ENCODE measurements at regions not wholly inside any gene's neighbourhood (a gene's known extent, or its start where the extent isn't known, plus 50 kb on each side); places are given as distances from the start of the nearest gene placed in this dataset.

DNA sequence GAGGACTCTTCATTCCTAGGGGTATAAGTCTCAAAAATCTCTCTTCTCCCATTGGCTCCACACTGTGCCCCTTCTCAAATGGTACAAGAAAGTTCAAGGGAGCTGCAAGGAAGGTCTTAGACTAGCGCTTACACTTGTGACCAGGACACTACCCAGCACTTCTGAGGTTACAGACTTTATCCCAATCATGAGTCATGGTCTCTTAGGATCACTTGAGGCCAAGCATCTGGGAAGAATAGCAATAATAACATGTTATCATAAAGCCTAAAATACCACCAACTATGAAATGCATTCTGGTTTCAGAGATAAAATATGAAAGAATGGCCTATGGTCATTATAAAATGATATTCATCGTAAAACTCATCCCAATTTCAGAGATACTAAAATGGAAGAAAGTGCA lies 309.9 kb upstream of the PKDCC start:
- no peak for FAIRE-seq

GRCh38 chr2:41741951-41742595 lies 305.7 kb upstream of the PKDCC start:
- no peak for FAIRE-seq

GRCh38 chr2:41743324-41743723 lies 304.5 kb upstream of the PKDCC start:
- FAIRE-seq, result no peak

DNA sequence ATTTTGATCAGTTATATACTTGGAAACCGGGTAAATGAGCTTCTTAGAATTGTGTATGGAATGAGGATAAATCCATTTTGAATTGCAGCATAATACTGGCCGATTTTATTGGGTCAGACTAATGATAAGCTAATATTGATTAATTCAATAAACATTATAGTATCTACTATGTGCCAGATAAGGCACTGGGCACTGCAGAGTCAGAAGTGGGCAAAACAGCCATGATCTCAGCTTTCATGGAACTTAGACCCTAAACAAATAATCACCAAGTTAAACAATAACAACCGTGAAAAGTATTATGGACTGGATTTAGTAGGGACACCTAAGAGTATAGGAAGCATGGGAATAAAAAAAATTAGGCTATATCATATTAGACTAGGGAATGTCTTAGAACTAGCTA lies 297.0 kb upstream of the PKDCC start:
- peak; percentile 13 for FAIRE-seq

- FAIRE-seq, result no peak
Observed at GRCh38 chr2:41759880-41760279, 287.9 kb upstream of the PKDCC start.

DNA sequence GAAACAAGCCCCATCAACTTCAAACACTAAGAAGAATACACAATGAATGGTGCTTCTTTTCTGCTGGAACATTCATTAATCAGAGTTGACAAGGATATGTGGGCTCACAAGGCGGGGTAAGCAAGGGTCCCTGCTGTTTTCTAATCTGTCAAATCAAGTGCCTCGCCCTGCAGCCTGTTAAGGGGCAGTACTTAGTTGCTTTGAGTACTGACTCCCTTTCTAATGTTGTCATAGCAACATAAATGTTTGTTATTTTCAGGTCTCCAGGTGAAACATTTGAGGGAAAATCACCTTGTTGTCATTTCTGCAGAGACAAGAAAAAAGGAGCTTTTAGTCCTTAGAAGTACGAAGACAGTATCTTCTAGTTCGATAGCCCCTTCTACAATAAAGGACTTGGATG lies 284.7 kb upstream of the PKDCC start:
- no peak for FAIRE-seq

GRCh38 chr2:41764131-41764530 lies 283.7 kb upstream of the PKDCC start:
- FAIRE-seq, result no peak

DNA sequence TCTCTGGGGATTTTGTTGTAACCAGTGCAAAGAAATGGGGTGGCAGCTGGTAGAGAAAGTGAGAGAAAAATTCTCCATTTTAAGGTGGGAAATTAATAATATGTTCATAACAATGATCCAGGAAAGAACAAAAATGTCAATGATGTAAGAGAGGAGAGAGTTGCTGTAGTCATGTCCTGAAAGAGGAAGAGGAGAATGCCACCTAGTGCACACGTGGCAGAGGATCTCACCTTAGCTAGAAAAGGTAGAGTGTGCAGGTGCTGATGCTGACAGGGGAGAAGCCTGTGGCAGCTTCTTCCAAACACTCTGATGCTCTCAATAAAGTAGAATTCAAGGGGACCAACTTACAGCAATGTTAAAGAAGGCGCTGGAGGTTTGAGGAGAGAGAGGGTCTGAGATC lies 282.9 kb upstream of the PKDCC start:
- no peak for FAIRE-seq

- FAIRE-seq, result no peak
Observed at GRCh38 chr2:41768310-41768709, 279.5 kb upstream of the PKDCC start.

GRCh38 chr2:41771710-41772109 lies 276.1 kb upstream of the PKDCC start:
- FAIRE-seq, result no peak

- no peak for FAIRE-seq
Observed at GRCh38 chr2:41772697-41773096, 275.1 kb upstream of the PKDCC start.

DNA sequence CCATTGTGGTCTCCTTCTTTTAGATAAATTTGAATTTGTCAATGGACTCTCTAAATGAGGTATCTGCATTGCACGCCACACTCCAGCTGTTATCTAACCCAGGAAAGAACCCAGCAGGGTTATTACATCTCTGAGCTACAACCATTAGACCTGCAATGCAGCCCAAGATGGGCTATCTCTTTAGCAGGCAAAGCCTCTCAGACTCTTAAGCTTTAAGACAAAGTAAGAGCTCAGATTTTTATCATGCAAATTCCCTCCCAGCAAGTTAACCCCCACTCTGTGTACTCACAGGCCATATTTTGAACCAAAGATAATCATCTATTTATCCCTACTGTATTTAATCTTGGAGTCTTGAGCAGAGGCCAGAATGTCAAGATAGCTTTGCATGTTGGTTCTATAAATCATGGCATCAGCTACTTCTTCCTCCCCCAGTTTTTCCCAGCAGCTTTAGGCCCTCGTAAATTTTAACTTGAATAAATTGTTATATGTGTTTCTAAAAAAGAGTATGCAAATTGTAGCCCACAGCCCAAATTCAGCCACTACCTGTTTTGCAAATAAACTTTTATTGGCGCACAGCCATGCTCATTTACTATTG lies 273.7 kb upstream of the PKDCC start:
- no peak for FAIRE-seq

GRCh38 chr2:41775366-41776025 lies 272.3 kb upstream of the PKDCC start:
- FAIRE-seq, result no peak

DNA sequence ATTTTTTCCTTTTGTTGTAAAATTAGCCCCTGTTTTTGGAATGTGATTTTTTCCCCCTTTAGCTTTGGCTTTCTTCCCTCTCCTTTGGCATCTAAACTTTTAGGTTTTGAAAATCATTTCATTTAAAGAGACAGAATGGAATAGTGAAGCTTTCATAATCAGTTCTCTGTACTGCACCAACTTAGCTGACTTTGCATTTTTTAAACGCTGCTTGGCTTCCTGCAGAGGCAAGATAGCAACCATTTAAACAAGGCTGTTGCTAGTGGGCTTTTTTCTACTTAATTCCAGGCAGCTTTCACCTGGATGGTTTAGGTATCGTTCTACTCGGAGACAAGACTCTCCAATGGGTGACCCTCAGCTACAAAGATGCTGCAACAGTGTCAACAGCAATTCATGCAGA lies 267.9 kb upstream of the PKDCC start:
- FAIRE-seq, result peak; percentile 75

- FAIRE-seq, result peak; percentile 96
Observed at GRCh38 chr2:41782306-41783158, 265.3 kb upstream of the PKDCC start.

DNA sequence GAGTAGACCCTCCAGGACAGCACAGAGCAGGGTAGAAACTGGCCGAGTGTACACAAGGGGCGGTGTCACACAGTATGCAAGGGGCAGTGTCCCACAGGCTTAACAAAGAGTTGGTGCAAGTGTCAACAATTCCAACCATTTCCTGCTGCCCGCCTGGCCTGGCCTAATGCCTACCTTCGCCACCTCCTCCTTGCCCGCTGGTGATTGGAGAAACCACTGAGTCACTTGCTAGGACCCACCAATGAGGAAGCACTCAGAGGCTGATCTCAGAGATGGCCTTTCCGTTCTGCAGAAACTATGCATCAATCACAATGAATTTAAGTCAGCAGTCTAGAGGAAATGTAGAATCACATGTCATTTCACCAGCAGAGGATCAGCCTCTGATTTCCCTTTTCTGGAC lies 263.3 kb upstream of the PKDCC start:
- FAIRE-seq, result no peak

GRCh38 chr2:41785251-41786022 lies 262.4 kb upstream of the PKDCC start:
- no peak for FAIRE-seq

DNA sequence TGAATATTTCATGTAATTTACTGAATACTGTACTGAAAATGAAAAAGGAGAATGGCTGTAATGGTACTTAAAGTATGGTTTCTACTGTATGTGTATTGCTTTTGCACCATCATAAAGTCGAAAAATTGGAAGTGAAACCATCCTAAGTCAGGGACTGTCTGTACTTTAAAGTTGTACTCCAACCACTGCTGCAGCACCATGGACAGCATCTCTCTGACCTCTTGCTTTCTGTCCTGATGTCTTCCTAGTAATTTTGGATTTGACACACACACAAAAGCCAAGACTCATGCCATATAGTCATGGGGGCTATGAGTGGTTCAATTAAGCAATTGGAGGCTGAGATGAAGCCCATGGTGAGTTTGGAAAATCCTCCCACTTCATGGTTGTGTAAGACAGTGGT lies 256.3 kb upstream of the PKDCC start:
- FAIRE-seq, result no peak

GRCh38 chr2:41803361-41803760 lies 244.5 kb upstream of the PKDCC start:
- FAIRE-seq, result no peak

DNA sequence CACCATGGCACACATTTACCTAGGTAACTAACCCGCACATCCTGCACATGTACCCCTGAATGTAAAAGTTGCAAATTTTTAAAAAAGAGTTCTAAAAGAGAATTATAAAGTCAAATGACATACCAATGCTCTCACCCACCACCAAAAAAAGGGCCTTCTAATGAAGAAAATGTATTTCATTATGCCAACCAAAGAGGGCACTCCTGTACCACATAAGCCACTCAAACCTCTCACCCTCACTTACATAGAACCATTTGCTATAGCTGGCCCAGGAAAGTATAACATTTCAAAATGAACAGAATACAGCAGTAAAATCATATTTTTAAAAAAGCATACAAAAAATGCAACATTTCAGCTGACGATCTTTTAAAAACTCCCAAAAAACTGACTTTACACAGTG lies 241.5 kb upstream of the PKDCC start:
- no peak for FAIRE-seq

- no peak for FAIRE-seq
Observed at GRCh38 chr2:41821167-41821566, 226.7 kb upstream of the PKDCC start.

- FAIRE-seq, result no peak
Observed at GRCh38 chr2:41826921-41827320, 220.9 kb upstream of the PKDCC start.
